NCI-H2029 treated with DMSO at 0.1 percent for 48 hours (cell line): ENCODE measurements at regions not wholly inside any gene's neighbourhood (a gene's known extent, or its start where the extent isn't known, plus 50 kb on each side); places are given as distances from the start of the nearest gene placed in this dataset.
"Not testable (repeated sequence)": the region's sequence is repeated elsewhere in the genome, so short reads cannot be mapped to it uniquely, and the experiment has no call there.

Source experiments
- DNase-seq: peaks from one replicate; lab custom pipeline; 2025; lab: John Stamatoyannopoulos, UW

DNA sequence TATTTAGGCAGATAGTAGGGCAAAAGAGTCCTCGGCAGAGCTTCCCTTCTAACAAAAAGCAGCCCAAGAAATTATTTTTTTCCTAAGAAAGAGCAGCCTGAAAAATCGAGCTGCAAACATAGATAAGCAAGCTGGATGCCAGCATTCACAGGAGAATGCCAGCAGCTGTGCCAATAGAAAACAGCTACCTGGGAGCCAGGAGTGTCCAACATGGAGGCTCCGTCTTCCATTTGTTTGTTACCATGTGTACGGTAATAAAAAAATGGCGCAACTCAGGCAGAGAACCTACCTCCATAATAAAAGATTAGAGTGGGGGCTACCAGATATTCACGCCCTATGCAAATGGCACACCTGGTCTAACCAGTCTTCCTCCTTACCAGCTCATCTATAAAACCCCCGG, 77.6 kb upstream of the IPO5 start:
- no peak for DNase-seq

DNA sequence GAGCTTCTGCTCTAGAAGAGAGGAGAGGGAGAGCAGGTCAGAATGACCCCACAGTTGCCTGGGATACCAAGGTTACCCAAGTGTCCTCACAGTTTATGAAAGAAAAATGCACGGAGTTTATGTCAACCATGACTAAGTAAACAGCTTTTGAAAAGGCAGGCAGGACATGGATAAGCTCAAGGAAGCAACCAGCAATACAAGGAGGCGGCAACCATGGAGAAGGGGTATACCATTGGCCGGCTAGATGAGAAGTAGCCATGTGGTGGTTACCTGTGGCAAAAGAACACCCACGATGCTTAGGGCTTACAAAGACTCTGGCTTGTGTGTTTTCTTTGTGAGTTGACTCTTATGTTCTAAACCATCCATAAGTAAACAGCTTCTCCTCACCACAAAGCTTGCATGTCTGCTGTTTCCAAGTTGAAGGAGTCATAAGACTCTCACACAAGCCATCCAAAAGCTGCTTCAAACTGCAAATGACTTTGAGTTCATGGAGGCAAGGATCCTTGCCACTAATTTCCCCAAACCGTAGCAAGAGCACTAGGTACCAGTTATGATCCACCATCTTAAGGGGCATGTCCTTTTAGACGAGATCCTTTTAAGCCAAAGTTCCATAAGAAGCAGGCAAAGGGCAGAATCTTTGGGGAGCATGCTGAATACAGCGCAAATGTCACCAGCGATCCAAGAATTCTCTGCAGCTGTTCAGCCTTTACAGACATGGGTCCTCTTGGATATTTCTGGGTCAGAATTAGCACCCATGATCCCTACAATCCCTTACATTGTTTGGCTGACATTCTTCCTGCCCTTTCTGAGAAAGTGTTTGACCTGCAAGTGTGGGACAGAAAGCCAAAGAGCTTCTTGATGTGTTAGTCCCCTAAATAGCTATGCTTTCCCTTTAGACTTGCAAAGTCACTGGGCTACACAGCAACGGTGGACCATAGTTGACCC, 74.8 kb upstream of the IPO5 start:
- DNase-seq, result no peak

DNA sequence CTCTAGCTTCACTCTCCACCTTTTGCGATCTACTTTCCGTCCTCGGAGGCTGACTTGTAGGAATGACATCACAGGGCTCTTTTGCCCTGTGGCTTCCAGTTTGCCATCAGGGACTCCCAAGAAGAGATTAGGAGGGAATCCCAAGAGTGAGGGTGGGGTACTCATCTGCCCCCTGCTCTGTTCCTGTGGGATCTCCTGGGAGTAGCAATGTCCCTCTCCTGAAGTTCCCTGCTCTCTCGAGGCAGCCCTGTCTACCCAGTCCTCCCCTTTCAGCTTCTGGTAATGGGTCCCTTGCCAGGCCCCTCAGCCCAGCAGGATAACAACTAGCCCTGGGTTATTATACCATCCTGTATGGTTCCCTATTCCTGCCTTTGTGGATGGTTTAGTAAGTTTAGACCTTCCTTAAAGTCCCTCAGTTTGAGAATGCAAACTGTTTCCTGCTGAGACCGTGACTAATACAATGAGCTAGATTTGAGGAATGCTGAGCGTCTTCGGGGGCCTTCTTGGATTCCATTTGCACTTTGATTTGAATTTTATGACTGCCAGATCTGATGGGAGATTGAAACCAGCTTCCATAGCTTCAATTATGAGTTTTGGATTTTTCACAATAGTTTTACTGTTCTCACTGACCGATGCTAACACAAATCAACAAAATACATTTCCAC, 73.7 kb upstream of the IPO5 start:
- no peak for DNase-seq

DNA sequence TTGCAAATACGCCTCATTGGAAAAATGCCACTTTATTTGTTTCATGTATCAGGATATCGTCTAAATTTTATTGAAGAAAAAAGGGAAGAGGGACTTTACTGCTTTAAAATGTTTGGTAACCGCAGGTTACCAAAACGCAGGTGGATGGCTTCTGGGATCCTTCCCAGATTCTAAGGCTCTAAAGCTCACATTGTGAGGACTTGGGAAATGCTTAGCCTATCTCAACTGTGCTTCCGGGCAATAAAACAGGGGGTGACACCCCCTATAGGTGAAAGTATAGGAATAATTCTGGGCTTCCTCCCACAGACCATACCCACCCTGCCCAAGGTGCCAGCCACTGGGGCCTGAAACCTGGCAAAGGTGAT, 73.2 kb upstream of the IPO5 start:
- DNase-seq, result no peak

DNA sequence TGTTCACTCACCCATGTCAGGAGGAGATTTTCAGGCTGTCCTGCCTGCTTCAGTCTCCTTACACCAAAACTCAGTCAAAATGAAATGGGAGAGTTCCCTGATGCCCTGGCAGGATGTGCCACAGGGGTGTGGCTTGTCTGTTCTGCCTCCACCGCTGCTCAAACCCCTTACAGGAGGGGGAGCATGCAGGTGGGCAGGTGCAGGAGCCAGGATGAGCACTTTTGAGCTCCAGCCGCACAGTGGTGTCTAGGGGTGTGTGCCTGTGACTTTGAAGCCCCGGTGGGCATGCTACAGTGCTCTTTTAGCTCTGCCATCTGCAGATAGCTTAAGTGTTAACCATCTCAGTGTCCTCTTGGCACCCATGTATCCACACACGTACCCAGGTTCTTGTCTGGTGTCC, 71.9 kb upstream of the IPO5 start:
- DNase-seq, result no peak

DNA sequence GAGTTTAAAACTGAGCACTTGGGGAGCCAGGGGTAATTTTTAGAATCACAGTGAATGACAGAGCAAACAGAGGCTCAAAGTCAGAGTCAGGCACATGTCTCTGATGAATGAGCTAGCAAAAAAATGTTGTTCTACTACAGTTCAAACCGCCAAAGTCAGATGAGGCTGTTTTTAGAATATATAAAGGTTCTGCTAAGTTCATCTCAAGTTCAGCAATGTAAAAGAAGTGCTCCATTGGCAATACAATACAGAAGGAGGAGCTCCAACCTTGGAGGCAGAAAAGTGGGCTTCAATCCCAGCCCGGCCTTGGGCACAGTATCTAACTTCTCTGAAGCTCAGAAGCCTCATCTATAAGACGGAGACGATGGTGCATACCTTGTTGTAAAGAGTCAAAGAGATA, 70.1 kb upstream of the IPO5 start:
- DNase-seq, result no peak

DNA sequence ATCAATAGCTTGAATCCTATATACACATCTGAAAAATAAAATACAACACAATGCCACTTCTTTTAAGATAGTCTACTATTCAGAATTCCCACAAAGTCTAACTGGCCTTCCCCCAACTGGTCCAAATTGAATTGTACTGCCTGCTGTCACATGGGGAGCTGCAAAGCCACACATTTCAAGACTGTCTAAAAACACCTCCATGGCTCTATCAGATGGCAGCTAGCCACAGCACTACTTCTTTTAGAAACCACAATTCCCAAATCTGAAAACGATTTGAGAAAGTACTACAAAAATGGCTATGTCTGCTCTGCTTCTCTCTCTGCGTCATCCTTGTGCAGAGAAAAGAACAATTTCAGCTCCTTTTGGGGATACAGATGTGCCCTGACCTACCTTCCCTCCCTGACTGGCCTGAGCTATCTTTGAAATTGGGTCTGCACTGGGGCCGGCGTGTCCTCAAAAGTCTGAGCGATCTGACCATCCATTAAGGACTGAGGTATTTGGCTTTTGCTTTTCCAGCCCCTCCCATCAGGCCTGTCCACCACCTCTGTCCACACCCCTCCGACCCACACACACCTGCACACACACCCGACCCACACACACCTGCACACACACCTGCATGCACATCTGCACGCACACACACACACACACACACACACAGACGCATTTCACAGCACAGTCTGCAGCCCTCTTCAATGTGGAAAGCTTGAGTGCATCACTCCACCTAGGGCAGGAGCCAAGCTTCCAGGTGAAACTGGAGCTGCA, 68.6 kb upstream of the IPO5 start:
- DNase-seq, result no peak

DNA sequence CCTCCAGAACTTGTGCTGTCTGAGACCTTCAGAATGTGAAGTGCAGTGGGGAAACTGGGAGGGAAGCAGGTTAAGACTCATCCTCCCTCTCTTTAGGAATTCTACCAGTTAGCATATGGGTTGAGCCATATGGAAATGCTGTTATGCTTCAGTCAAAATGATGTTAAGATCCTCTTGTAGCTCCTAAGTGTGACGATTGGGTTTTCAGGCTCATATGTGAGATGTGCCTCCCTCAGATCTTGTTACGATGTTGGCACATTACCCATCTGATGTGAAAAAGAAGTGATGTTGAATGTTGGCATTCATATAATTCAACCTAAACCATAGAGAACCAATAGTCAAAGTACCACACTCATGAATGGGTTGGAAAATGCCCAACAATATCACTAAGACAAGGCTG, 67.8 kb upstream of the IPO5 start:
- no peak for DNase-seq

DNA sequence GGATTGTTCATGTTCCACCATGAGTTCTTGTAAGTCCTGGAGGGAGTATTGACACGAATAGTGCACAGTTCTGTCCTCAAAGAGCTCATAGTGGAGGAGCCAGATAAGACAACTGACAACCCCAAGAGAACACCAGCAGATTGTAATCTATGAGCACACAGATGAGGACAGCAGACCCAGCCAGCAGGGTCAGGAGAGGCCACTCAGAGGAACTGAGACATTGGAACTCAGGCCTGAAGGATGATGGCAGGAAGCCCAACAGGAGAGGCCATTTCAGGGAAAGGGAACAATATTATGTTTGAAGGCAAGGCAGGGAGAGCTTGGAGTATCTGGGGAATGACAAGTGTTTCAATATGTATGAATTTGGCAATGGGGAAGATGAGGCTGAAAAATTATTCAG, 63.7 kb upstream of the IPO5 start:
- no peak for DNase-seq

DNA sequence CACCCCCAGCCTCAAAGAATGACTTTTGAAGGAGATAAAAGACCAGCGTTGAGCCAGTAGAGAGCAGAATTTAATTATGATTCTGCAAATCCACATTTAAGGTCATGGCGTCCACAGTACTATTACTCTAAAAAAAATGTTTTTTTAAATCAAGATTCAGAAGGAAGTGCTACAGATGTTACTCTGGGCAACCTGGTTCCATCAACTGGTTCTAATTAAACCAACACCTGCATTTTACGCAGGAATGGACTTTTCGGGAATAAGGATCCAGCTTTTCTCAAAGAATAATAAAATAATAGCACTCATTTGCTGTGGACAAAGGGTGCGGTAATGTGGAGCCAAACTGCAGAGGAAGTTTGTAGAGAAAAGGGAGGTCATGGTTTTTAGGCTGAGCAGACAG, 62.9 kb upstream of the IPO5 start:
- DNase-seq, result no peak

DNA sequence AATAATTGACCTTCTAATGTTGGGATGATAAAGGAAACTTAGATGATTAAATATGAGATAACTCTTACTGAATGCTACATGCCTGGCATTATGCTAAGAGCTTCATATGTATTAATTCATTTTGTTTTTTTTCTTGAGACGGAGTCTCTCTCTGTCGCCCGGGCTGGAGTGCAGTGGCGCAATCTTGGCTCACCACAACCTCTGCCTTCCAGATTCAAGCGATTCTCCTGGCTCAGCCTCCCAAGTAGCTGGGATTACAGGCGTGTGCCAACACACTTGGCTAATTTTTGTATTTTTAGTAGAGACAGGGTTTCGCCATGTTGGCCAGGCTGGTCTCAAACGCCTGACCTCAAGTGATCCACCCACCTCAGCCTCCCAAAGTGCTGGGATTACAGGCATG, 61.5 kb upstream of the IPO5 start:
- not testable (repeated sequence) for DNase-seq

DNA sequence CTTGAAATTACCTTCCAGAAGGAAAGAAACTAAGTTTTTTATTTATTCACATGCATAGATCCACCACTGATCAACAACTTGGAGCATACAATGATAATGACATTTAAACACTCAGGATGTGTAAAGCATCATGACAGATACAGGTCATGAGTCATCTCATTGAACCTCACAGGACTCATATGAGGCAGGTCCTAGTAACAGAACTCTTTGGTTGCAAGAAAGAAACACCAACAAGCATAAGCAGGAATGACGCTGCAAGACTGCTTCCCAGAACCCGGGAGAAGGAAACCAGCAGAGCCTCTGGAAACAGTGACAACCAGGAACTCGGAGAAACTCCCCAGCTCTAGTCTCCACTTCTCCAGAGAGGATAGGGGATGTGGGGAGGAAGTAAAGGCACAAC, 60.8 kb upstream of the IPO5 start:
- DNase-seq, result no peak

DNA sequence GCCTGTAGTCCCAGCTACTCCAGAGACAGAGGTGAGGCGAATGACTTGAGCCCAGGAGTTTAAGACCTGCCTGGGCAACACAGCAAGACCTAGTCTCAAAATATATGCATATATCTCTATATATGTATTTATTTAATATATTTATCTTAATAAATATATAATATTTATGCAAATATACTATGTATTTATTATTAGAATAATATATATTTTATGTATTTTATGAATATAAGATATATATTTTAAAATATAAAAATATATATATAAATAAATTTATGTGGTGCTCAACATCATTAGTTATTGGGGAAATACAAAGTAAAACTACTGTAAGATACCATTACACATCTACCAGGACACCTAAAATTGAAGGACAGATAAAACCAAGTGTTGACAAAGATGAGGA, 58.1 kb upstream of the IPO5 start:
- DNase-seq, result no peak

DNA sequence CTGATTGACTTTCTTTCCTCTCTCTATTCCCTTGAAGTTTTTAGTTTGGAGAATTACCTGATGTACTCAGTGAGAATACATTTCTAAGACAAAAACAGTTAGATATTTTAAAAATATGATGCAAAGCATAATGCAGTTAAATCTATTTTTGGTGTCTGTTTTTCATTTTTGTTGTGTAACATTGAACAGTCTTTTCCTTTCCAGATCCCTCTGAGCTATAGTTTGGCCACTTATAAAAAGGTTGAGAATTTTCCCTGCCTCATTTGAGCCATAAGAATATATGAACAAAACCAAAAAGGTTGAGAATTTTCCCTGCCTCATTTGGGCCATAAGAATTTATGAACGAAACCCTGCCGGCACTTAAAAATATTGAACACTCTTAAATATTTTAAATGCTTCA, 57.0 kb upstream of the IPO5 start:
- no peak for DNase-seq

DNA sequence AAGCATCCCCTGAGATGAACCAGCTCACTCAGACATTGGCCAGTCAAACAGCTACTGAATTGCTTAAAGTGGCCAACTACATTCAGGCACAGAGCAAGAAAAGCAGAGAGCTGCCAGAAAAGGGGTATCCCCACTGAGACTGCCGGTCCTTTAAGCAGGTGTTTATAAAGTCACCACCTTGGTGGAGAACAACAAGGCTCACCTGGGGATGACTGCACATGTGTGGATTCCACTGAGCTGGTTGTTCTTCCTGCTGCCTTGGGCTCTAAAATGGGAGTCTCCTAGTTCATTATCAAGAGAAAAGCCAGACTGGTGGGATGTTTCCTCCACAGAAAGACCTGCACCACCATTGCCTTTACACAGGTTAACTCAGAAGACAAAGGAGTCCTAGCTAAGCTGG, 51.8 kb upstream of the IPO5 start:
- no peak for DNase-seq
